Right renal pelvis (tissue), 4 donors: ENCODE measurements at regions not wholly inside any gene's neighbourhood (a gene's known extent, or its start where the extent isn't known, plus 50 kb on each side); places are given as distances from the start of the nearest gene placed in this dataset.

ENCODE experiments used
- DNase-seq, 4 donors: peaks; one replicate each; pipeline ENCODE4 v3.0.0-alpha.2; 2013; ENCODE audit warnings: low read depth in 4 of 4, low spot score in 3 of 4, missing footprints in 1 of 4

GRCh38 chr20:11861479-11861878 is 56.2 kb upstream of the BTBD3 start:
- no peak for DNase-seq

GRCh38 chr20:11867291-11867919 is 50.3 kb upstream of the BTBD3 start:
- DNase-seq, result no peak
